Panc1 (cell line): ENCODE measurements at regions not wholly inside any gene's neighbourhood (a gene's known extent, or its start where the extent isn't known, plus 50 kb on each side); places are given as distances from the start of the nearest gene placed in this dataset.

Experiments used
- ATAC-seq: fragments of 200-7000 bp; cut with Tn5 transposase; 2 replicates; pipeline ENCODE4 v1.9.1; 2020; ENCODE audit warnings: mild to moderate bottlenecking, moderate library complexity
- BruUV-seq: library from RNA; stranded (reverse); fragments of 400-500 nt; replicated peaks from 2 replicates; lab custom pipeline; 2021; lab: Mats Ljungman, UMichigan
- CTCF ChIA-PET: fragments of 300-600 bp; sonication (Branson Sonifier 250); formaldehyde crosslinking; loops from one replicate; lab custom pipeline; 2022; ENCODE audit warnings: antibody characterized with exemption; lab: Charles Lee
- POLR2A ChIA-PET: fragments of 300-600 bp; sonication (Branson Sonifier 250); formaldehyde crosslinking; loops from one replicate; lab custom pipeline; 2022; ENCODE audit warnings: antibody characterized with exemption; lab: Charles Lee
- DNase-seq: peaks from one replicate; pipeline ENCODE4 v3.0.0-alpha.2; 2010; ENCODE audit warnings: low read depth, low spot score
- H3K27ac ChIP-seq: 2 replicates; pipeline ENCODE4 v1.5.1; 2011; ENCODE audit warnings: mild to moderate bottlenecking, low read length, inconsistent platforms
- H3K27me3 ChIP-seq: fragments of 200-500 bp; sonication (Bioruptor generic); 2 replicates; pipeline ENCODE4 v1.6.0; 2014; ENCODE audit warnings: low read length, inconsistent platforms; ENCODE audit not compliant: control insufficient read depth, insufficient read depth
- H3K36me3 ChIP-seq: fragments of 200-500 bp; sonication (Bioruptor generic); 2 replicates; pipeline ENCODE4 v1.5.1; 2014; ENCODE audit warnings: inconsistent platforms, mild to moderate bottlenecking, low read length, moderate library complexity; ENCODE audit not compliant: control insufficient read depth, insufficient read depth
- H3K4me1 ChIP-seq: 2 replicates; pipeline ENCODE4 v1.5.1; 2011; ENCODE audit warnings: inconsistent platforms, mild to moderate bottlenecking, low read length, moderate library complexity; ENCODE audit not compliant: control insufficient read depth, insufficient read depth
- H3K4me3 ChIP-seq, 2 experiments: 2 replicates each; pipeline ENCODE4 v1.5.1; 2011 to 2012; ENCODE audit warnings: low read depth in 2 of 2, low read length in 2 of 2, mild to moderate bottlenecking in 2 of 2, inconsistent platforms in 1 of 2, moderate library complexity in 1 of 2
- H3K9me3 ChIP-seq: fragments of 200-500 bp; sonication (Bioruptor generic); 2 replicates; pipeline ENCODE4 v1.5.1; 2014; ENCODE audit warnings: low read depth, mild to moderate bottlenecking, inconsistent platforms, low read length, moderate library complexity; ENCODE audit not compliant: control insufficient read depth, insufficient read depth
- POLR2AphosphoS5 ChIP-seq: IDR thresholded peaks from 2 replicates; pipeline ENCODE4 v1.6.1; 2012; ENCODE audit warnings: mild to moderate bottlenecking, low read depth, low read length, moderate library complexity
- SIN3A ChIP-seq: IDR thresholded peaks from 2 replicates; pipeline ENCODE4 v1.6.1; 2012; ENCODE audit warnings: low read depth, mild to moderate bottlenecking, low read length, moderate library complexity, borderline replicate concordance; ENCODE audit not compliant: insufficient read depth
- TCF7L2 ChIP-seq: IDR thresholded peaks from 2 replicates; pipeline ENCODE4 v1.6.1; 2011; ENCODE audit warnings: mild to moderate bottlenecking, low read depth, low read length, inconsistent platforms
- in situ Hi-C: cut with HindIII; loops from 2 replicates; pipeline ENCODE4 v1.10.0; 2016; ENCODE audit warnings: low sequenced_read_pairs, low pct_unique_long_range_greater_than_20kb
- intact Hi-C: fragments of 100-400 bp; cut with micrococcal nuclease; formaldehyde crosslinking; loops from one replicate; pipeline ENCODE4 v1.10.0; 2022; ENCODE audit not compliant: unreplicated experiment
- TF ChIP-seq, protein P1 (sequence below): fragments of 450-650 bp; IDR thresholded peaks from 2 replicates; pipeline ENCODE4 v1.5.1; 2017; ENCODE audit warnings: mild to moderate bottlenecking
- TF ChIP-seq, protein P2 (sequence below), 2 experiments: IDR thresholded peaks; 2 replicates each; pipeline ENCODE4 v1.6.1; 2011 to 2012; ENCODE audit warnings: low read depth in 2 of 2, control low read depth in 1 of 2, low read length in 1 of 2, mild to moderate bottlenecking in 1 of 2, moderate library complexity in 1 of 2; ENCODE audit not compliant: insufficient read depth in 1 of 2

DNA sequence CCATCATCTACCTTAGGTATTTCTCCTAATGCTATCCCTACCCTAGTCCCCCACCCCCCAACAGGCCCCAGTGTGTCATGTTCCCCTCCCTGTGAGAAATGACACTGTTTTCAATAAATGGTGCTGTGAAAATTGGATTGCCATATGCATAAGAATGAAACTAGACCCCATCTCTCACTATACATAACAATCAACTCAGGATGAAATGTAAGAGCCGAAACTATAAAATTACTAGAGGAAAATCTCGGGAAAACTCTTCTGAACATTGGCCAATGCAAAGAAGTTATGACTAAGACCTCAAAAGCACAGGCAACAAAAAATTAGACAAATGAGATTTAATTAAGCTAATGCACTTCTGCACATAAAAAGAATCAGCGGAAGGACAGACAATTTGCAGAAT is 138.2 kb downstream of the SUCLA2 start:
- TF ChIP-seq TCF7L2 (no peak), SIN3A (no peak), POLR2AphosphoS5 (no peak)
- TF ChIP-seq, protein P1, sequence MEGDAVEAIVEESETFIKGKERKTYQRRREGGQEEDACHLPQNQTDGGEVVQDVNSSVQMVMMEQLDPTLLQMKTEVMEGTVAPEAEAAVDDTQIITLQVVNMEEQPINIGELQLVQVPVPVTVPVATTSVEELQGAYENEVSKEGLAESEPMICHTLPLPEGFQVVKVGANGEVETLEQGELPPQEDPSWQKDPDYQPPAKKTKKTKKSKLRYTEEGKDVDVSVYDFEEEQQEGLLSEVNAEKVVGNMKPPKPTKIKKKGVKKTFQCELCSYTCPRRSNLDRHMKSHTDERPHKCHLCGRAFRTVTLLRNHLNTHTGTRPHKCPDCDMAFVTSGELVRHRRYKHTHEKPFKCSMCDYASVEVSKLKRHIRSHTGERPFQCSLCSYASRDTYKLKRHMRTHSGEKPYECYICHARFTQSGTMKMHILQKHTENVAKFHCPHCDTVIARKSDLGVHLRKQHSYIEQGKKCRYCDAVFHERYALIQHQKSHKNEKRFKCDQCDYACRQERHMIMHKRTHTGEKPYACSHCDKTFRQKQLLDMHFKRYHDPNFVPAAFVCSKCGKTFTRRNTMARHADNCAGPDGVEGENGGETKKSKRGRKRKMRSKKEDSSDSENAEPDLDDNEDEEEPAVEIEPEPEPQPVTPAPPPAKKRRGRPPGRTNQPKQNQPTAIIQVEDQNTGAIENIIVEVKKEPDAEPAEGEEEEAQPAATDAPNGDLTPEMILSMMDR: no peak
- TF ChIP-seq, protein P2, sequence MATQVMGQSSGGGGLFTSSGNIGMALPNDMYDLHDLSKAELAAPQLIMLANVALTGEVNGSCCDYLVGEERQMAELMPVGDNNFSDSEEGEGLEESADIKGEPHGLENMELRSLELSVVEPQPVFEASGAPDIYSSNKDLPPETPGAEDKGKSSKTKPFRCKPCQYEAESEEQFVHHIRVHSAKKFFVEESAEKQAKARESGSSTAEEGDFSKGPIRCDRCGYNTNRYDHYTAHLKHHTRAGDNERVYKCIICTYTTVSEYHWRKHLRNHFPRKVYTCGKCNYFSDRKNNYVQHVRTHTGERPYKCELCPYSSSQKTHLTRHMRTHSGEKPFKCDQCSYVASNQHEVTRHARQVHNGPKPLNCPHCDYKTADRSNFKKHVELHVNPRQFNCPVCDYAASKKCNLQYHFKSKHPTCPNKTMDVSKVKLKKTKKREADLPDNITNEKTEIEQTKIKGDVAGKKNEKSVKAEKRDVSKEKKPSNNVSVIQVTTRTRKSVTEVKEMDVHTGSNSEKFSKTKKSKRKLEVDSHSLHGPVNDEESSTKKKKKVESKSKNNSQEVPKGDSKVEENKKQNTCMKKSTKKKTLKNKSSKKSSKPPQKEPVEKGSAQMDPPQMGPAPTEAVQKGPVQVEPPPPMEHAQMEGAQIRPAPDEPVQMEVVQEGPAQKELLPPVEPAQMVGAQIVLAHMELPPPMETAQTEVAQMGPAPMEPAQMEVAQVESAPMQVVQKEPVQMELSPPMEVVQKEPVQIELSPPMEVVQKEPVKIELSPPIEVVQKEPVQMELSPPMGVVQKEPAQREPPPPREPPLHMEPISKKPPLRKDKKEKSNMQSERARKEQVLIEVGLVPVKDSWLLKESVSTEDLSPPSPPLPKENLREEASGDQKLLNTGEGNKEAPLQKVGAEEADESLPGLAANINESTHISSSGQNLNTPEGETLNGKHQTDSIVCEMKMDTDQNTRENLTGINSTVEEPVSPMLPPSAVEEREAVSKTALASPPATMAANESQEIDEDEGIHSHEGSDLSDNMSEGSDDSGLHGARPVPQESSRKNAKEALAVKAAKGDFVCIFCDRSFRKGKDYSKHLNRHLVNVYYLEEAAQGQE (IDR thresholded peaks at IDR 0.05; ENCODE audit: insufficient read depth in 1 of 2, low read depth in 2 of 2, low read length in 1 of 2): no peak
- Histone ChIP-seq H3K9me3 (no peaks in the 10 kb centered on the region), H3K4me1 (no peaks in the 10 kb centered on the region), H3K27ac (no peak overlapping the region), H3K4me3 (no peak overlapping the region), H3K27me3 (no peaks in the 10 kb centered on the region), H3K36me3 (no peaks in the 10 kb centered on the region)
- ChIA-PET POLR2A (no interaction called here), CTCF (no interaction called here)
- in situ Hi-C loops: no loop called here
- ATAC-seq (no peak), DNase-seq (no peak)
- intact Hi-C loops: no loop called here
- BruUV-seq: no TSS peak

DNA sequence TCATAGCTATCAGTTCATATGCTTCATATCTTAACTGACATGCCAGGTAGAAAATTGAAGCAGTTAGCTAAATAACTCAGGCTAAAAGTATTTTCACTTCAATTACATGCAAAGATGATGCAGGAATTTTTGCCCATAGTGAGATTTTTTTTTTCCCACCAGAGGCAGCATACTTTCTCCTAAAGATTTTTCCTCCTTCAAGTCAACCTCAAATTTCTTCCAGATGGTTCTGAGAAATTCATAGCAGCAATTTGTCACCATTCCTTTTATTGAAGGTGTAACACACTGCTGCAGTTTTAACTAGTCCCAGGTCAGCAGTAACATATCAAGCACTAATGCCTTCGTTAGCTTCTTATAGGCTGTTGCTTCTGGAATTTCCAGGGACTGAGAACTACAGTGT is 141.9 kb downstream of the SUCLA2 start:
- Histone ChIP-seq H3K4me1 (no peaks in the 10 kb centered on the region), H3K9me3 (no peaks in the 10 kb centered on the region), H3K27me3 (no peaks in the 10 kb centered on the region), H3K36me3 (no peaks in the 10 kb centered on the region), H3K27ac (no peak overlapping the region), H3K4me3 (no peak overlapping the region)
- in situ Hi-C loops (no loop called here), intact Hi-C loops (no loop called here)
- no peak for DNase-seq
- no peak for ATAC-seq
- TF ChIP-seq, protein P1: no peak
- no peak for TF ChIP-seq POLR2AphosphoS5
- TF ChIP-seq, protein P2 (IDR thresholded peaks at IDR 0.05; ENCODE audit: insufficient read depth in 1 of 2, low read depth in 2 of 2, low read length in 1 of 2): no peak
- no peak for TF ChIP-seq SIN3A
- no peak for TF ChIP-seq TCF7L2
- no TSS peak for BruUV-seq
- POLR2A ChIA-PET: interaction anchor here (0.7 kb wide), 1 partner anchor 43 kb away, joined by 3 read pairs; no protein-coding TSS in a partner anchor
- CTCF ChIA-PET: no interaction called here
